ENCODE measurements at regions not wholly inside any gene's neighbourhood (a gene's known extent, or its start where the extent isn't known, plus 50 kb on each side); places are given as distances from the start of the nearest gene placed in this dataset.

DNA sequence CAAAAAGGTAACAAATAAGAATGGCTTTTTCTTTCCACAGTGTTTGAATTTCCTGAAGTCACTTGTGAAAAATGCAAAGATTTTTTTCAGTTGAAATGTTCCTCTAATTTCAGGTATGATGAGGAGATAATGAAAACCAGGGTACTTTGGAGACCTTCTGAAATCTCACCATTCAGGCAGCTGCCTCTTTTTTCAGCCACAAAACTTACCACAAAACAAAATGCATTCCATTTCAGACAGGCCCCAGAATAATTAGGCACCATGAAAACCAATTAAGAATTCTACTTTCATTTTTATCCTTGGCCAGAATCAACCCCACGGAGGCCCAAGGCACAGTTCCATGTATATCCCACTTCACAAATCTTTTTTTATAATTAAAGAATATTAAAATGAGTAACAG lies 880.3 kb upstream of the ACVR2A start:
- H3K36me3 ChIP-seq, result no peaks in the 10 kb centered on the region
- no peak overlapping the region for H3K4me3 ChIP-seq (ENCODE audit: low read depth, low read length)
- no peak overlapping the region for H3K27ac ChIP-seq
- no peaks in the 10 kb centered on the region for H3K9me3 ChIP-seq (ENCODE audit: severe bottlenecking)
- TF ChIP-seq, protein P1, sequence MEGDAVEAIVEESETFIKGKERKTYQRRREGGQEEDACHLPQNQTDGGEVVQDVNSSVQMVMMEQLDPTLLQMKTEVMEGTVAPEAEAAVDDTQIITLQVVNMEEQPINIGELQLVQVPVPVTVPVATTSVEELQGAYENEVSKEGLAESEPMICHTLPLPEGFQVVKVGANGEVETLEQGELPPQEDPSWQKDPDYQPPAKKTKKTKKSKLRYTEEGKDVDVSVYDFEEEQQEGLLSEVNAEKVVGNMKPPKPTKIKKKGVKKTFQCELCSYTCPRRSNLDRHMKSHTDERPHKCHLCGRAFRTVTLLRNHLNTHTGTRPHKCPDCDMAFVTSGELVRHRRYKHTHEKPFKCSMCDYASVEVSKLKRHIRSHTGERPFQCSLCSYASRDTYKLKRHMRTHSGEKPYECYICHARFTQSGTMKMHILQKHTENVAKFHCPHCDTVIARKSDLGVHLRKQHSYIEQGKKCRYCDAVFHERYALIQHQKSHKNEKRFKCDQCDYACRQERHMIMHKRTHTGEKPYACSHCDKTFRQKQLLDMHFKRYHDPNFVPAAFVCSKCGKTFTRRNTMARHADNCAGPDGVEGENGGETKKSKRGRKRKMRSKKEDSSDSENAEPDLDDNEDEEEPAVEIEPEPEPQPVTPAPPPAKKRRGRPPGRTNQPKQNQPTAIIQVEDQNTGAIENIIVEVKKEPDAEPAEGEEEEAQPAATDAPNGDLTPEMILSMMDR (IDR thresholded peaks at IDR 0.05; ENCODE audit: low read depth, low read length), result no peak
- H3K27me3 ChIP-seq (ENCODE audit: insufficient read depth, low read depth, severe bottlenecking), result no peaks in the 10 kb centered on the region
- DNase-seq, result no peak

DNA sequence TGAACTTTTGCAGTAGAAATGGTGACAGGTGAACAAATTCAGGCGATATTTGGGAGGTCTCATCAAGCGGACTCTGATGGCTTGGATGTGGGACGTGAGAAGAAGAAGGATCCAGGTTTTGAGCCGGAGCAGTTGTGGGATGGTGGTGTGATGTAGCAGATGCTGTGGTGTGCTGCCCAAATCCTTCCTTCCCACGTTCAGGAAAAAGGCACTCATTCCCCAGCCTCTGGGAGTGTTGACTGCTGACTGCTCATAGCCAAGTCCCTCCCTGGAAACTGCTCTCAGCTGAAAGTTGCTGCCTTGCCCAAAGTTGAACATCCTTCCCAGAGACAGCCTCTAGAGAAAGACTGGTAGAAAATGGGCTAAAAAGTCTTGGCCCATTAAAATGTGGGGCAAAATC lies 890.3 kb upstream of the ACVR2A start:
- no peak overlapping the region for H3K27ac ChIP-seq
- no peak overlapping the region for H3K4me3 ChIP-seq (ENCODE audit: low read depth, low read length)
- TF ChIP-seq, protein P1 (IDR thresholded peaks at IDR 0.05; ENCODE audit: low read depth, low read length), result no peak
- H3K9me3 ChIP-seq (ENCODE audit: severe bottlenecking), result no peaks in the 10 kb centered on the region
- H3K27me3 ChIP-seq (ENCODE audit: insufficient read depth, low read depth, severe bottlenecking), result no peaks in the 10 kb centered on the region
- no peaks in the 10 kb centered on the region for H3K36me3 ChIP-seq
- DNase-seq, result no peak

DNA sequence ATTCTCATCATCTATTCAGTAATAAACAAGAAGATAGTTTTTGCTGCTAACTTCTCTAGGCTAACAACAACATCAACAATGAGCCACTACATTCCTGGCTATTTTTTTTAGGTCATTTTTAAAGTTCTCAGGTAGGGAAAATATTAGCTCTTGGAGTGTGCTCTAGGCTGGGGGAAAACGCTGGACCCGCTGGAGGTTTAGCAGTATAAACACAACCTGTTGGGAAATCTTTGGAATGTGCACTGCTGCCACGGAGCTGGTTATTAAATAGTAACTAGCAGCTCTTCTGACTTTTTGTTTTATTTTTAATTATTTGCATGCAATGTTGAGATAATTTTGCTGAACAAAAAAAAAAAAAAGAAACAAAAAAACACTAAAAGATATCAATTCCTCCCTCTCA lies 892.1 kb upstream of the ACVR2A start:
- DNase-seq, result no peak
- no peaks in the 10 kb centered on the region for H3K9me3 ChIP-seq (ENCODE audit: severe bottlenecking)
- no peaks in the 10 kb centered on the region for H3K27me3 ChIP-seq (ENCODE audit: insufficient read depth, low read depth, severe bottlenecking)
- TF ChIP-seq, protein P1 (IDR thresholded peaks at IDR 0.05; ENCODE audit: low read depth, low read length), result no peak
- H3K27ac ChIP-seq, result no peak overlapping the region
- no peak overlapping the region for H3K4me3 ChIP-seq (ENCODE audit: low read depth, low read length)
- H3K36me3 ChIP-seq, result no peaks in the 10 kb centered on the region

DNA sequence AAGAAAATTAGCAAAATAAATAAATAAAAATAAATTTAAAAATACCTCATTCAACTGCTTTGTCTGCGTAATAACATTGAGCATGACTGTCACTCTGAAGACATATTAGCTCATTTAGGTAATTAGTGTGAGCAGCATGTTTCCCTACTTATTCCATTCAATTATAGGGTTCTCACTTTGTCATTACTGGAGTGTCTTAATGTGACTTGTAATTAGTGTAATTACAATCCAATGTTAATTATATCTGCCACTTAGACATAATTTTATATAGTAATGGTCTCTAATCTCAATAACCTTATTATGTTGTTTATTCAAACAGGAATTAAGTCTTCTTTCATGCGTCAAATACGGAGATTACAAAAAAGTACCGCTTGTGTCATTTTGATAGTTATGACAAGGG lies 893.9 kb upstream of the ACVR2A start:
- H3K27ac ChIP-seq, result no peak overlapping the region
- no peak overlapping the region for H3K4me3 ChIP-seq (ENCODE audit: low read depth, low read length)
- no peaks in the 10 kb centered on the region for H3K27me3 ChIP-seq (ENCODE audit: insufficient read depth, low read depth, severe bottlenecking)
- H3K9me3 ChIP-seq (ENCODE audit: severe bottlenecking), result no peaks in the 10 kb centered on the region
- DNase-seq, result no peak
- no peaks in the 10 kb centered on the region for H3K36me3 ChIP-seq
- TF ChIP-seq, protein P1 (IDR thresholded peaks at IDR 0.05; ENCODE audit: low read depth, low read length), result no peak

DNA sequence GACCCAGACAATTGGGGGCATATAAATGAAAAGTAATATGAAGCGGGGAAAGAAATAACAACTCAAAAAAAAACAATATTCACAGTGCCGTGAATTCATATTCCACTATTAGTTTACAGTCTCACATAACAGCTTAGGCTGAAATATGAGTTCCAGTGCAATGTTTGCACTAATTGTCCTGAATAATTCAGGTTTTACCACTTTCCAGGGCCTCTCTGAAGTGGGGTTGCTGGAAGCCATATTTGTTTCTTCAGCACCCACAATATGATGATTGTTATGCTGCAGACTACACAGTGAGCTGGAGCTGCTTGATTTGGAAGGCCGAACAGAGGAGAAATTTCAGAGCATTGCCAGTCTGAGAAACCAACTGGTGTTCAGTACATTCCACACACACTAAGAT lies 894.5 kb upstream of the ACVR2A start:
- H3K27ac ChIP-seq, result no peak overlapping the region

DNA sequence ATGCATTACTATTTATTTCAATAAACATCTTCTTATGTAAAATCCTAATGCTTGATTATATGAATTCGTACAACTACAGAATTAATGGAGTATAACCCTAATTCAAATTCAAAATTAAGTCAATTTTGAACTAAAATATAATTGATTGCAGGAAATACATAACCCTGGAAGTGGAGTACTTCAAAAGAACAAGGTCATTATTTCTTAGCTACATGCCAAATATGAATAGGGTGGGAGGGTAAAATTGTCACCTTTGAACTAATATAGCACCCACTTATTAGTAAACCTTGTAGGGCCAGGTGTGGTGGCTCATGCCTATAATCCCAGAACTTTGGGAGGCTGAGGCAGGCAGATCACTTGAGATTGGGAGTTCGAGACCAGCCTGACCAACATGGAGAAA lies 895.4 kb upstream of the ACVR2A start:
- no peaks in the 10 kb centered on the region for H3K9me3 ChIP-seq (ENCODE audit: severe bottlenecking)
- TF ChIP-seq, protein P1 (IDR thresholded peaks at IDR 0.05; ENCODE audit: low read depth, low read length), result no peak
- H3K4me3 ChIP-seq (ENCODE audit: low read depth, low read length), result no peak overlapping the region
- H3K27ac ChIP-seq, result no peak overlapping the region
- no peaks in the 10 kb centered on the region for H3K27me3 ChIP-seq (ENCODE audit: insufficient read depth, low read depth, severe bottlenecking)
- no peaks in the 10 kb centered on the region for H3K36me3 ChIP-seq
- no peak for DNase-seq

More for the DNA sequence above, 894.5 kb upstream of the ACVR2A start:
- TF ChIP-seq, protein P1 (IDR thresholded peaks at IDR 0.05; ENCODE audit: low read depth, low read length), result no peak
- Histone ChIP-seq H3K4me3 (ENCODE audit: low read depth, low read length) (no peak overlapping the region), H3K36me3 (no peaks in the 10 kb centered on the region), H3K9me3 (ENCODE audit: severe bottlenecking) (no peaks in the 10 kb centered on the region), H3K27me3 (ENCODE audit: insufficient read depth, low read depth, severe bottlenecking) (no peaks in the 10 kb centered on the region)
- DNase-seq, result no peak

All from WERI-Rb-1 (cell line).